ENCODE measurements at regions not wholly inside any gene's neighbourhood (a gene's known extent, or its start where the extent isn't known, plus 50 kb on each side); places are given as distances from the start of the nearest gene placed in this dataset.
"Not testable (repeated sequence)": the region's sequence is repeated elsewhere in the genome, so short reads cannot be mapped to it uniquely, and the experiment has no call there.

- TF ChIP-seq CTCF (IDR thresholded peaks at IDR 0.05) = no peak
- no peak for DNase-seq (ENCODE audit: low spot score)
Measured at GRCh38 chr10:53177468-53177867, 404.9 kb upstream of the MBL2 start.

GRCh38 chr10:53166325-53166724 is 393.7 kb upstream of the MBL2 start:
- no peak for DNase-seq (ENCODE audit: low spot score)
- Histone ChIP-seq H3K4me3 (no peak overlapping the region), H3K27ac (no peak overlapping the region)
- TF ChIP-seq CTCF (IDR thresholded peaks at IDR 0.05) = no peak

More at GRCh38 chr10:53177468-53177867, 404.9 kb upstream of the MBL2 start:
- no peak overlapping the region for H3K27ac ChIP-seq
- H3K4me3 ChIP-seq = no peak overlapping the region

GRCh38 chr10:53162856-53163255 is 390.3 kb upstream of the MBL2 start:
- H3K4me3 ChIP-seq = no peak overlapping the region
- DNase-seq (ENCODE audit: low spot score) = no peak
- no peak overlapping the region for H3K27ac ChIP-seq
- no peak for TF ChIP-seq CTCF (IDR thresholded peaks at IDR 0.05)

GRCh38 chr10:53161231-53161630 is 388.6 kb upstream of the MBL2 start:
- Histone ChIP-seq H3K4me3 (no peak overlapping the region), H3K27ac (no peak overlapping the region)
- no peak for DNase-seq (ENCODE audit: low spot score)
- TF ChIP-seq CTCF (IDR thresholded peaks at IDR 0.05) = no peak

- not testable (repeated sequence) for DNase-seq (ENCODE audit: low spot score); H3K4me3 ChIP-seq; H3K27ac ChIP-seq
Measured at GRCh38 chr10:53155674-53156073, 383.1 kb upstream of the MBL2 start.

GRCh38 chr10:53153831-53154230 is 381.2 kb upstream of the MBL2 start:
- DNase-seq (ENCODE audit: low spot score) = no peak
- no peak overlapping the region for H3K4me3 ChIP-seq
- no peak for TF ChIP-seq CTCF (IDR thresholded peaks at IDR 0.05)
- no peak overlapping the region for H3K27ac ChIP-seq

GRCh38 chr10:53140506-53140905 is 367.9 kb upstream of the MBL2 start:
- TF ChIP-seq CTCF (IDR thresholded peaks at IDR 0.05) = no peak
- no peak for DNase-seq (ENCODE audit: low spot score)
- no peak overlapping the region for H3K4me3 ChIP-seq
- H3K27ac ChIP-seq = no peak overlapping the region

GRCh38 chr10:53135897-53136253 is 363.3 kb upstream of the MBL2 start:
- no peak for TF ChIP-seq CTCF (IDR thresholded peaks at IDR 0.05)
- no peak for DNase-seq (ENCODE audit: low spot score)
- Histone ChIP-seq H3K27ac (no peak overlapping the region), H3K4me3 (no peak overlapping the region)

Measured in coronary artery (tissue), 2 donors.